H9 (cell line): ENCODE measurements at regions not wholly inside any gene's neighbourhood (a gene's known extent, or its start where the extent isn't known, plus 50 kb on each side); places are given as distances from the start of the nearest gene placed in this dataset.

ENCODE experiments used
- DNase-seq: peaks from one replicate; pipeline ENCODE4 v3.0.0-alpha.2; 2017
- H2AFZ ChIP-seq: one replicate; pipeline ENCODE4 v1.6.1; 2013; ENCODE audit warnings: mild to moderate bottlenecking, low read length, control low read depth, moderate library complexity
- H2AK5ac ChIP-seq: 2 replicates; pipeline ENCODE4 v1.6.1; 2013; ENCODE audit warnings: low read length, control low read depth, mixed read lengths; ENCODE audit not compliant: insufficient read length
- H2BK120ac ChIP-seq: one replicate; pipeline ENCODE4 v1.6.1; 2013; ENCODE audit warnings: low read depth, mild to moderate bottlenecking, low read length, control low read depth, inconsistent platforms; ENCODE audit not compliant: poor library complexity, severe bottlenecking
- H2BK12ac ChIP-seq: 2 replicates; pipeline ENCODE4 v1.6.1; 2013; ENCODE audit warnings: low read length, control low read depth, mixed read lengths, low read depth; ENCODE audit not compliant: insufficient read length
- H2BK15ac ChIP-seq: 2 replicates; pipeline ENCODE4 v1.6.1; 2013; ENCODE audit warnings: low read depth, low read length, control low read depth
- H2BK20ac ChIP-seq: one replicate; pipeline ENCODE4 v1.6.1; 2013; ENCODE audit warnings: low read depth, mild to moderate bottlenecking, low read length, control low read depth, inconsistent platforms; ENCODE audit not compliant: poor library complexity, severe bottlenecking
- H2BK5ac ChIP-seq: 2 replicates; pipeline ENCODE4 v1.6.1; 2013; ENCODE audit warnings: low read length, control low read depth, mixed read lengths; ENCODE audit not compliant: insufficient read length
- H3K14ac ChIP-seq: 2 replicates; pipeline ENCODE4 v1.6.1; 2013; ENCODE audit warnings: low read length, control low read depth; ENCODE audit not compliant: insufficient read depth
- H3K18ac ChIP-seq: 2 replicates; pipeline ENCODE4 v1.6.1; 2013; ENCODE audit warnings: low read depth, mild to moderate bottlenecking, mixed read lengths, low read length, control low read depth; ENCODE audit not compliant: insufficient read length
- H3K23ac ChIP-seq: 2 replicates; pipeline ENCODE4 v1.6.1; 2013; ENCODE audit warnings: low read length, control low read depth, mixed read lengths, low read depth; ENCODE audit not compliant: insufficient read length
- H3K23me2 ChIP-seq: 2 replicates; pipeline ENCODE4 v1.6.1; 2013; ENCODE audit warnings: low read depth, mild to moderate bottlenecking, mixed read lengths, low read length, control low read depth; ENCODE audit not compliant: insufficient read length, poor library complexity, severe bottlenecking
- H3K27ac ChIP-seq: 2 replicates; pipeline ENCODE4 v1.5.1; 2013; ENCODE audit warnings: low read length, control low read depth, mixed read lengths, low read depth; ENCODE audit not compliant: insufficient read length
- H3K27me3 ChIP-seq: 2 replicates; pipeline ENCODE4 v1.6.1; 2013; ENCODE audit warnings: low read length, control low read depth, inconsistent platforms; ENCODE audit not compliant: insufficient read depth
- H3K4ac ChIP-seq: 2 replicates; pipeline ENCODE4 v1.6.1; 2013; ENCODE audit warnings: low read depth, mild to moderate bottlenecking, control low read depth, inconsistent platforms, low read length, moderate library complexity
- H3K4me1 ChIP-seq: 2 replicates; pipeline ENCODE4 v1.6.1; 2013; ENCODE audit warnings: low read length, control low read depth, inconsistent platforms; ENCODE audit not compliant: insufficient read depth
- H3K4me2 ChIP-seq: 2 replicates; pipeline ENCODE4 v1.6.1; 2013; ENCODE audit warnings: low read length, control low read depth, mixed read lengths; ENCODE audit not compliant: insufficient read length, insufficient read depth
- H3K56ac ChIP-seq: 2 replicates; pipeline ENCODE4 v1.6.1; 2013; ENCODE audit warnings: low read depth, mild to moderate bottlenecking, mixed read lengths, low read length, control low read depth; ENCODE audit not compliant: insufficient read length
- H3K79me1 ChIP-seq: 2 replicates; pipeline ENCODE4 v1.6.1; 2013; ENCODE audit warnings: low read depth, mild to moderate bottlenecking, moderate library complexity, low read length, control low read depth, inconsistent platforms; ENCODE audit not compliant: insufficient read depth, poor library complexity, severe bottlenecking
- H3K79me2 ChIP-seq: 2 replicates; pipeline ENCODE4 v1.6.1; 2013; ENCODE audit warnings: low read length, control low read depth, inconsistent platforms; ENCODE audit not compliant: insufficient read depth
- H3K9ac ChIP-seq: 2 replicates; pipeline ENCODE4 v1.6.1; 2013; ENCODE audit warnings: low read length, control low read depth, mixed read lengths; ENCODE audit not compliant: insufficient read length; ENCODE audit errors: extremely low read depth
- H3K9me3 ChIP-seq: one replicate; pipeline ENCODE4 v1.6.1; 2013; ENCODE audit warnings: low read depth, low read length, inconsistent platforms; ENCODE audit not compliant: control insufficient read depth
- H3T11ph ChIP-seq: one replicate; pipeline ENCODE4 v1.6.1; 2013; ENCODE audit warnings: mild to moderate bottlenecking, low read length, control low read depth, inconsistent platforms
- H4K20me1 ChIP-seq: one replicate; pipeline ENCODE4 v1.6.1; 2013; ENCODE audit not compliant: control insufficient read depth, insufficient read length, insufficient read depth
- H4K5ac ChIP-seq: 2 replicates; pipeline ENCODE4 v1.6.1; 2013; ENCODE audit warnings: low read depth, mild to moderate bottlenecking, mixed read lengths, low read length, control low read depth; ENCODE audit not compliant: insufficient read length
- H4K8ac ChIP-seq: replicated peaks from 2 replicates; pipeline ENCODE4 v1.6.1; 2013; ENCODE audit warnings: low read length, control low read depth, mixed read lengths, low read depth; ENCODE audit not compliant: insufficient read length
- H4K91ac ChIP-seq: 2 replicates; pipeline ENCODE4 v1.6.1; 2013; ENCODE audit warnings: low read depth, mild to moderate bottlenecking, moderate library complexity, mixed read lengths, low read length, control low read depth; ENCODE audit not compliant: insufficient read length
- H3K27ac Mint-ChIP-seq, 3 experiments: 2 replicates in 2 of 3; 3 replicates in 1 of 3; pipeline ENCODE4 v1.8.0; 2020 to 2021; ENCODE audit warnings: mixed read lengths in 3 of 3, mild to moderate bottlenecking in 1 of 3, moderate library complexity in 1 of 3
- H3K27me3 Mint-ChIP-seq: 2 replicates; pipeline ENCODE4 v1.8.0; 2021; ENCODE audit warnings: low read depth, mild to moderate bottlenecking, moderate library complexity, mixed read lengths
- H3K36me3 Mint-ChIP-seq, 3 experiments: 2 replicates in 2 of 3; 3 replicates in 1 of 3; pipeline ENCODE4 v1.8.0; 2020 to 2021; ENCODE audit warnings: low read depth in 3 of 3, mixed read lengths in 3 of 3; ENCODE audit not compliant: insufficient read depth in 1 of 3
- H3K4me1 Mint-ChIP-seq, 2 experiments: 2 replicates each; pipeline ENCODE4 v1.8.0; 2020; ENCODE audit warnings: mixed read lengths in 2 of 2
- H3K4me3 Mint-ChIP-seq, 2 experiments: 2 replicates in 1 of 2; 3 replicates in 1 of 2; pipeline ENCODE4 v1.8.0; 2020 to 2021; ENCODE audit warnings: mild to moderate bottlenecking in 2 of 2, mixed read lengths in 2 of 2, moderate library complexity in 1 of 2
- H3K9me3 Mint-ChIP-seq, 2 experiments: 2 replicates in 1 of 2; 3 replicates in 1 of 2; pipeline ENCODE4 v1.8.0; 2020; ENCODE audit warnings: mild to moderate bottlenecking in 2 of 2, mixed read lengths in 2 of 2, moderate library complexity in 1 of 2
- WGBS: extraction: QIAGEN DNeasy Blood & Tissue Kit; methylation state at CpG from one replicate; pipeline ENCODE4 v1.1.7; 2013; ENCODE audit warnings: missing lambda C conversion rate, low lambda C conversion rate, mixed read lengths; ENCODE audit not compliant: insufficient read length; ENCODE audit errors: extremely low coverage; 5-methylcytosine and 5-hydroxymethylcytosine counted together
- TF ChIP-seq, protein P1 (sequence below): fragments of 200-600 bp; sonication (generic); conservative IDR thresholded peaks from 3 replicates; pipeline ENCODE4 v1.8.0; 2021; ENCODE audit warnings: antibody characterized with exemption, mild to moderate bottlenecking

DNA sequence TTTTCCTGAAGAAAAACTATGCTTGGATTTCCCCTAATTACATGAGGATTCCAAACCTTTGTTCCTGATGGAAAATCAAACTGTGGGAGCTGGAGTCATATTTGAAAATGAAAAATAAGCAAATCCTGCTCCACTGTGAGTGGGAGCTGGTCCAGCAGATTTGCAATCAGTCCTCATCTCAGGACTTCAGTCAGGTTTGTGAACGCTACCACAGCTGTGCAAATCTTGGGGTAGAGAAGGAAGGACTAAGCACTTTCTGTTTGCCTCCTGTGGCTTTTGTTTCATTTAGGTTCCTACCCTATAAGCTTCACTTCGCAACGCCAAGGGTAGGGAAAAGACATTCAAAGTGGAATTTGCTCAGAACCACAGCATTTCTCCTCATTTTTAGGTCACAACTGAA, 238.2 kb downstream of the TUSC7 start:
- Histone ChIP-seq H3K27me3 (no peaks in the 10 kb centered on the region), H4K91ac (no peak overlapping the region), H3T11ph (no peak overlapping the region), H3K18ac (no peak overlapping the region), H3K23me2 (no peaks in the 10 kb centered on the region), H3K9me3 (no peaks in the 10 kb centered on the region), H2AFZ (no peak overlapping the region), H3K14ac (no peak overlapping the region), H2BK12ac (no peak overlapping the region), H3K4ac (no peak overlapping the region), H3K56ac (no peak overlapping the region), H4K20me1 (no peaks in the 10 kb centered on the region), H2BK15ac (no peak overlapping the region), H2BK20ac (no peak overlapping the region), H3K9ac (no peak overlapping the region), H3K79me2 (no peaks in the 10 kb centered on the region), H3K79me1 (no peaks in the 10 kb centered on the region), H2BK120ac (no peak overlapping the region), H2AK5ac (no peak overlapping the region), H3K27ac (no peak overlapping the region), H3K4me2 (no peak overlapping the region), H3K23ac (no peak overlapping the region), H2BK5ac (no peak overlapping the region), H3K4me1 (no peaks in the 10 kb centered on the region), H4K5ac (no peak overlapping the region), H4K8ac (no peak overlapping the region)
- Mint-ChIP-seq H3K27ac (no peak overlapping the region), H3K9me3 (peaks cover 0 to 6% of the 10 kb centered on the region in 2 experiments; a peak in 1 of 5 replicates), H3K4me1 (peaks cover 6 to 13% of the 10 kb centered on the region in 2 experiments), H3K36me3 (peaks cover 0 to 5% (median 0%) of the 10 kb centered on the region in 3 experiments; a peak in 2 of 7 replicates), H3K27me3 (no peaks in the 10 kb centered on the region), H3K4me3 (no peak overlapping the region)
- no CpG with 5 or more reads among the region's 3 CpGs for WGBS
- TF ChIP-seq, protein P1, sequence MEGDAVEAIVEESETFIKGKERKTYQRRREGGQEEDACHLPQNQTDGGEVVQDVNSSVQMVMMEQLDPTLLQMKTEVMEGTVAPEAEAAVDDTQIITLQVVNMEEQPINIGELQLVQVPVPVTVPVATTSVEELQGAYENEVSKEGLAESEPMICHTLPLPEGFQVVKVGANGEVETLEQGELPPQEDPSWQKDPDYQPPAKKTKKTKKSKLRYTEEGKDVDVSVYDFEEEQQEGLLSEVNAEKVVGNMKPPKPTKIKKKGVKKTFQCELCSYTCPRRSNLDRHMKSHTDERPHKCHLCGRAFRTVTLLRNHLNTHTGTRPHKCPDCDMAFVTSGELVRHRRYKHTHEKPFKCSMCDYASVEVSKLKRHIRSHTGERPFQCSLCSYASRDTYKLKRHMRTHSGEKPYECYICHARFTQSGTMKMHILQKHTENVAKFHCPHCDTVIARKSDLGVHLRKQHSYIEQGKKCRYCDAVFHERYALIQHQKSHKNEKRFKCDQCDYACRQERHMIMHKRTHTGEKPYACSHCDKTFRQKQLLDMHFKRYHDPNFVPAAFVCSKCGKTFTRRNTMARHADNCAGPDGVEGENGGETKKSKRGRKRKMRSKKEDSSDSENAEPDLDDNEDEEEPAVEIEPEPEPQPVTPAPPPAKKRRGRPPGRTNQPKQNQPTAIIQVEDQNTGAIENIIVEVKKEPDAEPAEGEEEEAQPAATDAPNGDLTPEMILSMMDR: no peak
- no peak for DNase-seq
